HG03159 (cell line): ENCODE measurements at regions not wholly inside any gene's neighbourhood (a gene's known extent, or its start where the extent isn't known, plus 50 kb on each side); places are given as distances from the start of the nearest gene placed in this dataset.
"Not testable (repeated sequence)": the region's sequence is repeated elsewhere in the genome, so short reads cannot be mapped to it uniquely, and the experiment has no call there.

Experiments
- ATAC-seq: cut with Tn5 transposase; IDR thresholded peaks from one replicate; pipeline ENCODE4 v1.9.1; 2021; ENCODE audit warnings: mild to moderate bottlenecking, moderate library complexity; ENCODE audit not compliant: unreplicated experiment

- not testable (repeated sequence) for ATAC-seq
Observed at GRCh38 chr10:15921423-15921945, 61.2 kb upstream of the MINDY3 start.

- ATAC-seq = no peak
Observed at GRCh38 chr10:15931376-15931775, 71.1 kb upstream of the MINDY3 start.

- not testable (repeated sequence) for ATAC-seq
Observed at GRCh38 chr10:15939543-15939942, 79.2 kb upstream of the MINDY3 start.

- no peak for ATAC-seq
Observed at GRCh38 chr10:15943426-15943825, 83.1 kb upstream of the MINDY3 start.

DNA sequence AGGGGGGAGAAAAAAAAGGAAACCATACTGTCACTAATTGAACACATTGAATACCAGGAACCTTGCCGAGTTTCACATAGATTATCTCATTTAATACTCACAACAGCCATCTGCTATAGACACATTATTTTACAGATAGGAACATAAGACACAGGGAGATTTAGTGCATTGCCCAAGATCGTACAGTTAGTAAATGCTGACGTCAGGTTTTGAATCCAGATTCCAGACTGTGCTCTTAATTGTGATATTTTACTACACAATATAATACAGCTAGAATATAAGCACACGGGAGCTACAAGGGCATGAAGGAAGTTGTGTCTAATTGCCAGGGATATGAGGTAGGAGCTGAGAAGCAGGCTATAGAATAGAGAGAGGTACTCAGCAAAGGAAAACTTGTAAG is 93.9 kb upstream of the MINDY3 start:
- ATAC-seq = no peak

DNA sequence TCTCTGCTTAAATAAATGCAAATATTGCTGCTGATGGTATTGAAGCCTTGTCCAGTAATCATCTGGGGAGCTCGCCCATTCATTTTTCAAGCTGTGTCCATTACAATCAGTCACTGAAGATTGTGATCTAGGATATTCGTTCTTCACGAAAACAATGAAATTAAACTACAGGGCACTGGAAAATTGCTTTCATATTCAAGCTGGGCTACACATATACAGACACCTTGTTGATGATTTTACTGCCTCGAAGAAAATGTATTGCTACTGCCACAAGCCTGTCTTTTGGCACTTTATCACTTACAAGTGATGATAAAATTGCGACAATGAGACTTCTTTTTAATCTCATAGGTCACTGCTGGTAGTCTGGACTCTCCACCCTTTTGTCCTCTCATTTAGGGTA is 100.0 kb upstream of the MINDY3 start:
- no peak for ATAC-seq

- not testable (repeated sequence) for ATAC-seq
Observed at GRCh38 chr10:15972736-15973135, 112.4 kb upstream of the MINDY3 start.

DNA sequence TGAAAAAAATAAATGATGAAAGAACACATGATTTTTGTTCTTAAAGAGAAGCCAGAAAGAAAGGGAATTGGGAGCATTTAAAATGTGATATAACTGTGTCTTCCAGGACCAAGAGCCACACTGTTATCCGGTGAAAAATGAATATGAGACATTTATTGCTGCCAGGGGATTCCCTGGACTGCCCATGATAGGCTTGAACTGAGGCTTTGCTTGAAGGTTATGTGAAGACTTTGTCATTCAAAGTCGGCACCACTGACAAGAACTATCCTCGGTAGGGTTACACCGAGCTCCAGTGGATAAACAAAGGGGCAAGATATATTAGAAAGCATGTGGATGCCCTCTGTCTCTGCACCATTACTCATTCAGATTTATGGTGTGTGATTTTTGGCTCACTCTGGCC is 125.4 kb upstream of the MINDY3 start:
- ATAC-seq = no peak

DNA sequence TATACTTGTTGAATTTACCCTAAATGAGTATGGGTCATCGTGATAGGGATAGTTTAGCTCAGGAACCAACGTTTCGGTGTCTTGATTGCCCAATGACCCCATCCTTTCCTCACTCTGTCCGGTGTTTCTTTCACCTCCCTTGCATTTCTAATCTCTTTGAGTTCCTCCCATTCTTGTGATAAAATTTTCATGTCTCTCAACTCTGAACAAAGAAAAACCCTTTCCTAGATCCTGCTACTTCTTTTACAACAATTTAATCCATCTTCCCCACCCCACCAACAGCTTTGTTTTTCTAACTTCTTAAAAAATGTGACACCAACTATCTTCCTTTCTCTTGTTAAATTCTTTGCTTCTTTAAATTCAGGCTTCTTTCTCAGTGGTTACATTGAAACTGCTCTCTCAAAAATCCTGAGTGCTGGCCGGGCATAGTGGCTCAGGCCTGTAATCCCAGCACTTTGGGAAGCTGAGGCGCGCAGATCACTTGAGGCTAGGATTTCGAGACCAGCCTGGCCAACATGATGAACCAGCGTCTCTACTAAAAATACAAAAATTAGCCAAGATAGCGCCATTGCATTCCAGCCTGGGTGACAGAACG is 130.3 kb upstream of the MINDY3 start:
- ATAC-seq = no peak

GRCh38 chr10:15997313-15997712 is 137.0 kb upstream of the MINDY3 start:
- ATAC-seq = no peak

- ATAC-seq = no peak
Observed at GRCh38 chr10:16001581-16001980, 141.3 kb upstream of the MINDY3 start.

GRCh38 chr10:16009785-16010184 is 149.5 kb upstream of the MINDY3 start:
- no peak for ATAC-seq

GRCh38 chr10:16011548-16011947 is 151.2 kb upstream of the MINDY3 start:
- no peak for ATAC-seq

DNA sequence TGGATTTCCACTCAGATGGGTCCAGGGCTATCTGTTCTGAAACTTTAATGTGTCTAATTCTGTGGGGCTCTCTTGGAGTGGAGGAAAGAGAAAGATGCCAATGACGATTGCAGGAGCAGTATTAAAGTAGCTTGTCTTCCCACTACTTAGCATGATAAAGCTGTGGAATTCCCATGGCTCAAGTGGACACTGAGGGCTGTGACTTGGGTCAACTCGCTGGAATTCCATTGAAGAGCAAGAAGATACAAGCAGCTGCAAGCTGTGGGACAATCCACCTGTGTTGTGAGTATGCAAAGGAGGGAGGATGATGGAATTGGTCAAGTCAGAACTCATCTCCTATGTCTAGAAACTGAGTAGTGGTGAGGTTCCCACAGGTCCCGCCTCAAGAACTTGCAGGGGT is 154.2 kb upstream of the MINDY3 start:
- ATAC-seq = no peak

- no peak for ATAC-seq
Observed at GRCh38 chr10:16016688-16017087, 156.4 kb upstream of the MINDY3 start.

- no peak for ATAC-seq
Observed at GRCh38 chr10:16020836-16021235, 160.5 kb upstream of the MINDY3 start.

- not testable (repeated sequence) for ATAC-seq
Observed at GRCh38 chr10:16026832-16027231, 166.5 kb upstream of the MINDY3 start.

GRCh38 chr10:16030562-16030961 is 170.3 kb upstream of the MINDY3 start:
- no peak for ATAC-seq

DNA sequence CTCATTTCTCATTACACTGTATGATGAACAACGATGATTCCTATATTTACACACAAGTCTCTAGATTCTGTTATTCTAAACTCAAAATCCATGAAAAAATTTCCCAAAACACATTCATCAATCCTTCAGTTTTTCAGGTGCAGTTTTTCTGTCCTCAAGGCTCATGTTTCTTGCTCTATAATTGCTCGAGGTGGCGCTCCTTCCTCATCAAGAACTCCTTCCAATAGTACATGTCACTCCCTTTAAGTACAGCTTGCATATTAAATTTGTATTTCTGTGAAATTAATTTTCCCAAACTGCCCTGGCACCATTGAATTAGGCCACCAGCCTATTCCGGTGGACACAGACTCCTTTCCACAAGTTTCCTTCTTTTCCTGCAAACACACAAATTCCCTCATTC is 188.7 kb upstream of the MINDY3 start:
- ATAC-seq = no peak

- ATAC-seq = no peak
Observed at GRCh38 chr10:16049782-16050181, 189.5 kb upstream of the MINDY3 start.

DNA sequence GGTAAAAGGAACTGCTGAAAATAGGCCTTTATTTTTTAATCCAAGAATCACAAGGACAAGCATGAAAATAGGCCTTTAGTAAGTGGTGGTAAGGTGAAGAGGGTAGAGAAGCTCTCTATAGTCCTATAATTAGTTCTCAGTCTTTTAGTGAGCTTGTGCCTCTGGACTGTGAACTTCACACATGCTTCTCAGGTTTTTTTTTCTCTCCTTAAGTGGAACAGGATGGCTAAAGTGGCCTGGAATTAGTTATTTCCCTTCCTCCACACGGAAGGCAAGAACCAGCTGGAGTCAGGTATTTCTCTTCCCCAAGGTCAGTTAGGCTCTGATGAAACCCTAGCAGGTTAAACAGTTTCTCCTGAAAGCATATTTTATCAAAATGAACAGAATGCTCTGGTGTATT is 203.0 kb upstream of the MINDY3 start:
- no peak for ATAC-seq

GRCh38 chr10:16083551-16083950 is 223.2 kb upstream of the MINDY3 start:
- ATAC-seq = not testable (repeated sequence)

GRCh38 chr10:16105082-16105481 is 244.8 kb upstream of the MINDY3 start:
- no peak for ATAC-seq
